Astrocyte of the cerebellum (primary cell): ENCODE measurements at regions not wholly inside any gene's neighbourhood (a gene's known extent, or its start where the extent isn't known, plus 50 kb on each side); places are given as distances from the start of the nearest gene placed in this dataset.

ENCODE experiments used
- DNase-seq: peaks from one replicate; pipeline ENCODE4 v3.0.0-alpha.2; 2011; ENCODE audit warnings: low read depth
- H3K4me3 ChIP-seq: 2 replicates; pipeline ENCODE4 v1.5.1; 2011; ENCODE audit warnings: mild to moderate bottlenecking, low read depth, low read length, moderate library complexity
- in situ Hi-C: cut with HindIII; loops from 2 replicates; pipeline ENCODE4 v1.10.0; 2017; ENCODE audit warnings: low sequenced_read_pairs
- TF ChIP-seq, protein P1 (sequence below): IDR thresholded peaks from 2 replicates; pipeline ENCODE4 v1.5.1; 2012; ENCODE audit warnings: low read length, low read depth, moderate library complexity, mild to moderate bottlenecking; ENCODE audit errors: missing control alignments

DNA sequence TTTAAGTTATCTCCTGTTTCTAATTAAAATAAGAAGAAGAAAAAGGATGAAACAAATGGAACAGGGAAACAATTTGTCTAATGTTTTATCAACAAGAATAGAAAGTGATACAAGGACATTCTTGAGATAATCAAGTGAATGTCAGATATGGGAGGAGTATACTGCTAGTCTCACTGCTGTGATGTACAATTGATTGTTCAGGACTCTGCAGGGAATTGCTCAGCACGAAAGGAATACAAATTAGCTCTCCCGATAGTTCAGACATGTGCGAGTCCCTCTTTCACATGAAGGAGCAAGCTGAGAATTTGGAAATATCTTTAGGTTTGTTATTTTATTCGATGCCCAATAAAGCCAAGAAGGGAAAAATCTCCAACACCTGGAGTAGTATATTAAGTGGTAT, 57.3 kb upstream of the FSTL5 start:
- in situ Hi-C loops, result no loop called here
- H3K4me3 ChIP-seq, result no peak overlapping the region
- TF ChIP-seq, protein P1, sequence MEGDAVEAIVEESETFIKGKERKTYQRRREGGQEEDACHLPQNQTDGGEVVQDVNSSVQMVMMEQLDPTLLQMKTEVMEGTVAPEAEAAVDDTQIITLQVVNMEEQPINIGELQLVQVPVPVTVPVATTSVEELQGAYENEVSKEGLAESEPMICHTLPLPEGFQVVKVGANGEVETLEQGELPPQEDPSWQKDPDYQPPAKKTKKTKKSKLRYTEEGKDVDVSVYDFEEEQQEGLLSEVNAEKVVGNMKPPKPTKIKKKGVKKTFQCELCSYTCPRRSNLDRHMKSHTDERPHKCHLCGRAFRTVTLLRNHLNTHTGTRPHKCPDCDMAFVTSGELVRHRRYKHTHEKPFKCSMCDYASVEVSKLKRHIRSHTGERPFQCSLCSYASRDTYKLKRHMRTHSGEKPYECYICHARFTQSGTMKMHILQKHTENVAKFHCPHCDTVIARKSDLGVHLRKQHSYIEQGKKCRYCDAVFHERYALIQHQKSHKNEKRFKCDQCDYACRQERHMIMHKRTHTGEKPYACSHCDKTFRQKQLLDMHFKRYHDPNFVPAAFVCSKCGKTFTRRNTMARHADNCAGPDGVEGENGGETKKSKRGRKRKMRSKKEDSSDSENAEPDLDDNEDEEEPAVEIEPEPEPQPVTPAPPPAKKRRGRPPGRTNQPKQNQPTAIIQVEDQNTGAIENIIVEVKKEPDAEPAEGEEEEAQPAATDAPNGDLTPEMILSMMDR, result no peak
- no peak for DNase-seq
